Osteocyte (in vitro differentiated cells): ENCODE measurements at regions not wholly inside any gene's neighbourhood (a gene's known extent, or its start where the extent isn't known, plus 50 kb on each side); places are given as distances from the start of the nearest gene placed in this dataset.

ENCODE experiments used
- DNase-seq: peaks from one replicate; pipeline ENCODE4 v3.0.0; 2021; ENCODE audit warnings: mixed read lengths; ENCODE audit not compliant: unreplicated experiment; ENCODE audit errors: extremely low spot score
- H3K27ac Mint-ChIP-seq: one replicate; pipeline ENCODE4 v1.8.0; 2021; ENCODE audit warnings: mild to moderate bottlenecking, mixed read lengths; ENCODE audit not compliant: unreplicated experiment
- H3K27me3 Mint-ChIP-seq: one replicate; pipeline ENCODE4 v1.8.0; 2021; ENCODE audit warnings: mixed read lengths; ENCODE audit not compliant: unreplicated experiment
- H3K36me3 Mint-ChIP-seq: one replicate; pipeline ENCODE4 v1.8.0; 2021; ENCODE audit warnings: mixed read lengths; ENCODE audit not compliant: unreplicated experiment
- H3K4me1 Mint-ChIP-seq: one replicate; pipeline ENCODE4 v1.8.0; 2021; ENCODE audit warnings: mixed read lengths; ENCODE audit not compliant: unreplicated experiment
- H3K4me3 Mint-ChIP-seq: one replicate; pipeline ENCODE4 v1.8.0; 2021; ENCODE audit warnings: mild to moderate bottlenecking, moderate library complexity, mixed read lengths; ENCODE audit not compliant: unreplicated experiment
- H3K9me3 Mint-ChIP-seq: one replicate; pipeline ENCODE4 v1.8.0; 2021; ENCODE audit warnings: mixed read lengths; ENCODE audit not compliant: unreplicated experiment
- CTCF ChIP-seq: fragments of 200-600 bp; sonication (generic); IDR thresholded peaks from 2 replicates; pipeline ENCODE4 v1.5.0; 2021; ENCODE audit warnings: antibody characterized with exemption, mild to moderate bottlenecking, moderate library complexity

DNA sequence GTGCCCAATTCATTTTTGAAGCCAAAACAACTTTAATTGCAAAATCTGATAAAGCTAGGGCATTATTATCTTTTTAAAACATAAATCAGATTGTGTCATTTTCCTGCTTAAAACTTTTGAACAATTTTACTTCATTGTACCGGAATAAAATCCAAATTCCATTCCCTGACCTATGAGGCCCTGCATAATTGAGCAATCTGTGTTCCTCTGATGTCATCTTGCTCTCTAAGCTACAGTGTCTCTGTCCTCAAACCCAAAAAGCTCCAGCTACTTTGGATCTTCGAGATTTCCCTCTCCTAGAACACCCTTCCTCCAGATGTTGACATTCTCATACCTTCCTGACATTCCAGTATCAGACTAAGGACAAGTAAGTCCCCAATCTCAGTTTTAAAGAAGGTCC is 395.9 kb downstream of the LRATD1 start:
- DNase-seq, result no peak
- Mint-ChIP-seq H3K27me3 (peaks cover 9% of the 10 kb centered on the region), H3K36me3 (no peaks in the 10 kb centered on the region), H3K4me1 (peaks cover 2% of the 10 kb centered on the region), H3K4me3 (no peak overlapping the region), H3K9me3 (no peaks in the 10 kb centered on the region), H3K27ac (no peak overlapping the region)
- TF ChIP-seq CTCF, result no peak

DNA sequence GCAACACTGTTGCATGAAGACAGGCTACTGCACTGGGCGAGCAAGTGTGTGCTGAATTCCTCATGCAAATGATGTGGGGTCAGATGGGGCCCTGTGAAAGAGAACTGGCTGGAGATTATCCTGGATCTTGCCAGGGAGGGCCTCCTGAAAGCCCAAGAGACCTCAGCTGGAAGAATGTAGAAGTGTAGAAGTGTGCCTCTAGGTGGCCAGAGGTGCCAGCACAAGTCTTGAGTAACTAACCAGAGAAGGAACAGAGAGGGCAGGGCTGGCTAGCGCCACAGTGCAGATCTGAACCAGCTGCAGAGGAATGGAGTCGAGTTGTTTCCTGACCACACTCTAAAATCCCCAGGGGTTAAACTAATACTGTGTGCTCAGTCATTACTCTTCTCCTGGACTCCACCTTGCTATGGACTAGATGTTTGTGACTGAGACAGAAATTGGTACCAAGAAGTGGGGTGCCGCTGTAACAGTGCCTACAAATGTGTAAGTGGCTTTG is 399.3 kb downstream of the LRATD1 start:
- Mint-ChIP-seq H3K4me1 (no peaks in the 10 kb centered on the region), H3K9me3 (no peaks in the 10 kb centered on the region), H3K36me3 (no peaks in the 10 kb centered on the region), H3K27ac (no peak overlapping the region), H3K4me3 (no peak overlapping the region), H3K27me3 (peaks cover 9% of the 10 kb centered on the region)
- DNase-seq, result no peak
- no peak for TF ChIP-seq CTCF

DNA sequence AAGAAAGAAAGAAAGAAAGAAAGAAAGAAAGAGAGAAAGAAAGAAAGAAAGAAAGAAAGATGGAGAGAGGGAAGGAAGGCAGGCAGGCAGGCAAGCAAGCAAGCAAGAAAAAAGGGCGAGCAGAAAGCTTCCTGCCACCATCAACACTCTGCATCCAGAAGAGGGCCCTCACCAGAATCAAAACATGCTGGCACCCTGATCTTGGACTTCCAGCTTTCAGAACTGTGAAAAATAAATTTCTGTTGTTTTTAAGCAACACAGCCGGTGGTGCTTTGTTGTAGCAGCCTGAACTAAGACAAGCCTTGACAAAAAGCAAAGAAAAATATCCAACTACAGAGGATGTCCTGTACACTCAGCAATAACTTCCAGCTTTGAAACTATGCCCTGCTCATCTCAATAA is 401.7 kb downstream of the LRATD1 start:
- H3K9me3 Mint-ChIP-seq, result no peaks in the 10 kb centered on the region
- no peak overlapping the region for H3K4me3 Mint-ChIP-seq
- H3K4me1 Mint-ChIP-seq, result no peaks in the 10 kb centered on the region
- H3K36me3 Mint-ChIP-seq, result no peaks in the 10 kb centered on the region
- no peak overlapping the region for H3K27ac Mint-ChIP-seq
- H3K27me3 Mint-ChIP-seq, result peaks cover 9% of the 10 kb centered on the region
- no peak for DNase-seq
- no peak for TF ChIP-seq CTCF

DNA sequence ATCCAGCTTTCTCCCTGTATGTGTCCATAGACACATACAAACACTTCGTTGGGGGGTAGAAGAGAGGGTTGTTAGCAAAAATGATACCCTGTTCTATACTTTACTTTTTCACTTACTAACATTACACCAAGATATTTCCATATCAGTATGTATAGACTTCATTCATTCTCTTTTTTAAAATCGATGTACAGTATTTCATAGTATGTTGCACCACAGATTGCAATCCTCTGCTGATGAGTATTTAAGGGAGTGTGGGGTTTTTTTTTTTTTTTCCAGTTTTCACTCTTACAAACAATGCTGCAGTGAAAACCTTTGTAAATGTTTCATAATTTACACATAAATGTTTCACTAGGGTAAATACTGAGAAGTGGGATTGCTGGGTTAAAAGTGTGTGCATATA is 402.3 kb downstream of the LRATD1 start:
- Mint-ChIP-seq H3K4me3 (no peak overlapping the region), H3K9me3 (no peaks in the 10 kb centered on the region), H3K27ac (no peak overlapping the region), H3K4me1 (no peaks in the 10 kb centered on the region), H3K27me3 (peaks cover 7% of the 10 kb centered on the region), H3K36me3 (no peaks in the 10 kb centered on the region)
- no peak for TF ChIP-seq CTCF
- DNase-seq, result no peak

DNA sequence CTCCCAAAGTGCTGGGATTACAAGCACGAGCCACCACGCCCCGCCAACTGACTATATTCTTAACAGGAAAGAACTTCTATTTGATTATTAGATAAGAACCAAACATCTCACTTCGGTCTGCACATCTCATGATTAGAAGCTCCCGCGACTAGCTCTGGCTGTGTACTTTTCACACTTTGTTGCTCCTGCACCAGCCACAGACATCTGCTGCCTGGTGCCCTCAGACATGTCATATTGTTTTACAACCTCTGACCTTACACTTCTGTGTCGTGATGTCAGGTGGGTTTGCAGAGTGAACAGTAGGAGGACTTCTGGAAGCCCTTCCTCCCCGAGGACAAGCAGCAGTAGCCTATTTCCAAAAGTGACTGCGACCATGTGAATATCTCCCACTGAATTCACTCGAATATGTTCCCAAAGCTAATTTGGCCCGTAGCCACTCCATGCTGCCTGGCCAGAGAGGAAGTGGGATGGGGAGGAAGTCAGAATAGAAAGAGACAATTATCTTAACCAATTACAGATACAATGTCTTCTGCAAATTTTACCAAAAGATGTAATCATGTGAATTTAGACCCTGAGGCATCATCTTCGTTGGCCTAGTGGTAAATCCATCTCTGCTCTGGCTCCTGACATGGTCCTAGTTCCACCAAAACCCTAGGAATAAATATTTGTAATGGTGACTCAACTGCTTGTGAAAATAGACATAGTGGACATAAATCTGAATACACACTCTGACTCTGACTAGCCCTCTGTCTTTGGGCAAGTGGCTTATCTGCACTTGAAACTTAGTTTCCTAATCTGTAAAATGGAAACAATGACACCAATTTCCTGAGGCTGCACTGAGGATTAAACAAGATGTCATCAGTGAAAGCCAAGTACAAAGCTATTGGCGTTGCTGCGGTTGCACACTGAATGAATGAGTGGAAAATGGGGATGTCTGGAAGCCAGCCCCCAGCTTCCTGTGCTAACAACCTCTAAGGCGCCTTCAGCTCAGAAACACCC is 406.1 kb downstream of the LRATD1 start:
- H3K27me3 Mint-ChIP-seq, result no peaks in the 10 kb centered on the region
- no peaks in the 10 kb centered on the region for H3K4me1 Mint-ChIP-seq
- no peaks in the 10 kb centered on the region for H3K36me3 Mint-ChIP-seq
- DNase-seq, result no peak
- H3K9me3 Mint-ChIP-seq, result no peaks in the 10 kb centered on the region
- no peak overlapping the region for H3K27ac Mint-ChIP-seq
- TF ChIP-seq CTCF, result no peak
- no peak overlapping the region for H3K4me3 Mint-ChIP-seq
